ENCODE measurements at regions not wholly inside any gene's neighbourhood (a gene's known extent, or its start where the extent isn't known, plus 50 kb on each side); places are given as distances from the start of the nearest gene placed in this dataset.

GRCh38 chr6:157763129-157763903 lies 59.7 kb upstream of the SNX9 start:
- no peaks in the 10 kb centered on the region for H3K36me3 Mint-ChIP-seq
- ChIA-PET CTCF (interaction anchor here (0.6 to 6.8 kb wide), 6 partner anchors 45 to 309 kb away, joined by 3 to 59 read pairs (median 4); no protein-coding TSS in a partner anchor), POLR2A (no interaction called here)
- H3K27ac Mint-ChIP-seq, result peak overlapping the region; percentile 90
- peaks cover 4% of the 10 kb centered on the region for H3K9me3 Mint-ChIP-seq
- peaks cover 2% of the 10 kb centered on the region; the same call in 1 of the 2 replicates for H3K27me3 Mint-ChIP-seq (ENCODE audit: low read depth)
- DNase-seq (ENCODE audit: low spot score), result peak; percentile 79
- peak; percentile 84 for TF ChIP-seq ZNF423 (CRISPR knock-in tag; IDR thresholded peaks at IDR 0.05)
- TF ChIP-seq, protein P1, sequence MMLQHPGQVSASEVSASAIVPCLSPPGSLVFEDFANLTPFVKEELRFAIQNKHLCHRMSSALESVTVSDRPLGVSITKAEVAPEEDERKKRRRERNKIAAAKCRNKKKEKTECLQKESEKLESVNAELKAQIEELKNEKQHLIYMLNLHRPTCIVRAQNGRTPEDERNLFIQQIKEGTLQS (CRISPR knock-in tag; conservative IDR thresholded peaks at IDR 0.05), result peak; percentile 78; the same call in 1 of the 2 replicates
- peak; percentile 46; the same call in 1 of the 2 replicates for TF ChIP-seq ZNF671 (CRISPR knock-in tag; IDR thresholded peaks at IDR 0.05)
- TF ChIP-seq, protein P2, sequence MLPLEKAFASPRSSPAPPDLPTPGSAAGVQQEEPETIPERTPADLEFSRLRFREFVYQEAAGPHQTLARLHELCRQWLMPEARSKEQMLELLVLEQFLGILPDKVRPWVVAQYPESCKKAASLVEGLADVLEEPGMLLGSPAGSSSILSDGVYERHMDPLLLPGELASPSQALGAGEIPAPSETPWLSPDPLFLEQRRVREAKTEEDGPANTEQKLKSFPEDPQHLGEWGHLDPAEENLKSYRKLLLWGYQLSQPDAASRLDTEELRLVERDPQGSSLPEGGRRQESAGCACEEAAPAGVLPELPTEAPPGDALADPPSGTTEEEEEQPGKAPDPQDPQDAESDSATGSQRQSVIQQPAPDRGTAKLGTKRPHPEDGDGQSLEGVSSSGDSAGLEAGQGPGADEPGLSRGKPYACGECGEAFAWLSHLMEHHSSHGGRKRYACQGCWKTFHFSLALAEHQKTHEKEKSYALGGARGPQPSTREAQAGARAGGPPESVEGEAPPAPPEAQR (CRISPR knock-in tag; IDR thresholded peaks at IDR 0.05), result no peak
- no peak for TF ChIP-seq ESRRA (CRISPR knock-in tag; IDR thresholded peaks at IDR 0.05; ENCODE audit: borderline replicate concordance)
- peak; percentile 92; the same call in 1 of the 2 replicates for TF ChIP-seq TEAD1 (CRISPR knock-in tag; IDR thresholded peaks at IDR 0.05)
- 0 out of 2 replicates have a peak, but pooled peaks have one; percentile 54 for TF ChIP-seq PRRX2 (CRISPR knock-in tag; IDR thresholded peaks at IDR 0.05)
- no peak for TF ChIP-seq FOXP4 (CRISPR knock-in tag; IDR thresholded peaks at IDR 0.05)
- TF ChIP-seq TEAD4 (CRISPR knock-in tag; IDR thresholded peaks at IDR 0.05), result peak; percentile 85
- peak; percentile 45; the same call in 1 of the 2 replicates for TF ChIP-seq FOXP1 (CRISPR knock-in tag; IDR thresholded peaks at IDR 0.05; ENCODE audit: borderline replicate concordance)
- TF ChIP-seq ZNF232 (CRISPR knock-in tag; IDR thresholded peaks at IDR 0.05), result no peak
- peak; percentile 82; the same call in 1 of the 2 replicates for TF ChIP-seq ETV6 (CRISPR knock-in tag; IDR thresholded peaks at IDR 0.05)
- no peak for TF ChIP-seq PRDM15 (CRISPR knock-in tag; IDR thresholded peaks at IDR 0.05)
- TF ChIP-seq KAT7 (CRISPR knock-in tag; IDR thresholded peaks at IDR 0.05; ENCODE audit: borderline replicate concordance), result no peak
- peak; percentile 94 for ATAC-seq
- peaks cover 61% of the 10 kb centered on the region for H3K4me1 Mint-ChIP-seq
- no peak overlapping the region; the same call in 1 of the 2 replicates for H3K4me3 Mint-ChIP-seq

- 0 out of 2 replicates have a peak, but pooled peaks cover under 1% of the 10 kb centered on the region for H3K27me3 Mint-ChIP-seq (ENCODE audit: low read depth)
- peaks cover under 1% of the 10 kb centered on the region for H3K9me3 Mint-ChIP-seq
- ATAC-seq (no peak), DNase-seq (ENCODE audit: low spot score) (no peak)
- peak overlapping the region; percentile 90 for H3K27ac Mint-ChIP-seq
- POLR2A ChIA-PET, result no interaction called here
- CTCF ChIA-PET, result interaction anchor here (0.9 to 6.8 kb wide), 2 partner anchors 44 to 109 kb away, joined by 3 to 59 read pairs; no protein-coding TSS in a partner anchor
- no peak overlapping the region for H3K4me3 Mint-ChIP-seq
- H3K4me1 Mint-ChIP-seq, result peaks cover 64% of the 10 kb centered on the region
- H3K36me3 Mint-ChIP-seq, result no peaks in the 10 kb centered on the region
- TF ChIP-seq IRF1 (CRISPR knock-in tag; IDR thresholded peaks at IDR 0.05) (no peak), IRF2 (CRISPR knock-in tag; IDR thresholded peaks at IDR 0.05; ENCODE audit: borderline replicate concordance, low read depth) (no peak), AR (CRISPR knock-in tag; IDR thresholded peaks at IDR 0.05) (no peak)
- TF ChIP-seq, protein P3, sequence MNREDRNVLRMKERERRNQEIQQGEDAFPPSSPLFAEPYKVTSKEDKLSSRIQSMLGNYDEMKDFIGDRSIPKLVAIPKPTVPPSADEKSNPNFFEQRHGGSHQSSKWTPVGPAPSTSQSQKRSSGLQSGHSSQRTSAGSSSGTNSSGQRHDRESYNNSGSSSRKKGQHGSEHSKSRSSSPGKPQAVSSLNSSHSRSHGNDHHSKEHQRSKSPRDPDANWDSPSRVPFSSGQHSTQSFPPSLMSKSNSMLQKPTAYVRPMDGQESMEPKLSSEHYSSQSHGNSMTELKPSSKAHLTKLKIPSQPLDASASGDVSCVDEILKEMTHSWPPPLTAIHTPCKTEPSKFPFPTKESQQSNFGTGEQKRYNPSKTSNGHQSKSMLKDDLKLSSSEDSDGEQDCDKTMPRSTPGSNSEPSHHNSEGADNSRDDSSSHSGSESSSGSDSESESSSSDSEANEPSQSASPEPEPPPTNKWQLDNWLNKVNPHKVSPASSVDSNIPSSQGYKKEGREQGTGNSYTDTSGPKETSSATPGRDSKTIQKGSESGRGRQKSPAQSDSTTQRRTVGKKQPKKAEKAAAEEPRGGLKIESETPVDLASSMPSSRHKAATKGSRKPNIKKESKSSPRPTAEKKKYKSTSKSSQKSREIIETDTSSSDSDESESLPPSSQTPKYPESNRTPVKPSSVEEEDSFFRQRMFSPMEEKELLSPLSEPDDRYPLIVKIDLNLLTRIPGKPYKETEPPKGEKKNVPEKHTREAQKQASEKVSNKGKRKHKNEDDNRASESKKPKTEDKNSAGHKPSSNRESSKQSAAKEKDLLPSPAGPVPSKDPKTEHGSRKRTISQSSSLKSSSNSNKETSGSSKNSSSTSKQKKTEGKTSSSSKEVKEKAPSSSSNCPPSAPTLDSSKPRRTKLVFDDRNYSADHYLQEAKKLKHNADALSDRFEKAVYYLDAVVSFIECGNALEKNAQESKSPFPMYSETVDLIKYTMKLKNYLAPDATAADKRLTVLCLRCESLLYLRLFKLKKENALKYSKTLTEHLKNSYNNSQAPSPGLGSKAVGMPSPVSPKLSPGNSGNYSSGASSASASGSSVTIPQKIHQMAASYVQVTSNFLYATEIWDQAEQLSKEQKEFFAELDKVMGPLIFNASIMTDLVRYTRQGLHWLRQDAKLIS (CRISPR knock-in tag; IDR thresholded peaks at IDR 0.05; ENCODE audit: borderline replicate concordance), result no peak
- TF ChIP-seq, protein P1 (CRISPR knock-in tag; conservative IDR thresholded peaks at IDR 0.05), result no peak
These were observed 59.2 kb upstream of the SNX9 start for GRCh38 chr6:157763904-157764177.
